OCI-LY3 (cell line): ENCODE measurements at regions not wholly inside any gene's neighbourhood (a gene's known extent, or its start where the extent isn't known, plus 50 kb on each side); places are given as distances from the start of the nearest gene placed in this dataset.

ENCODE experiments used
- EZH2phosphoT487 ChIP-seq: fragments of 200-600 bp; shearing (Covaris generic); IDR thresholded peaks from 2 replicates; pipeline ENCODE4 v1.6.1; 2018; ENCODE audit warnings: antibody characterized with exemption, mixed run types, low read depth
- TF ChIP-seq, protein P1 (sequence below): fragments of 200-600, 300-600 bp; sonication (generic); IDR thresholded peaks from 2 replicates; pipeline ENCODE4 v1.5.1; 2014; ENCODE audit warnings: antibody characterized with exemption, low read length, low read depth

GRCh38 chr2:146433116-146433875 is 1411.5 kb upstream of the ACVR2A start:
- TF ChIP-seq, protein P1, sequence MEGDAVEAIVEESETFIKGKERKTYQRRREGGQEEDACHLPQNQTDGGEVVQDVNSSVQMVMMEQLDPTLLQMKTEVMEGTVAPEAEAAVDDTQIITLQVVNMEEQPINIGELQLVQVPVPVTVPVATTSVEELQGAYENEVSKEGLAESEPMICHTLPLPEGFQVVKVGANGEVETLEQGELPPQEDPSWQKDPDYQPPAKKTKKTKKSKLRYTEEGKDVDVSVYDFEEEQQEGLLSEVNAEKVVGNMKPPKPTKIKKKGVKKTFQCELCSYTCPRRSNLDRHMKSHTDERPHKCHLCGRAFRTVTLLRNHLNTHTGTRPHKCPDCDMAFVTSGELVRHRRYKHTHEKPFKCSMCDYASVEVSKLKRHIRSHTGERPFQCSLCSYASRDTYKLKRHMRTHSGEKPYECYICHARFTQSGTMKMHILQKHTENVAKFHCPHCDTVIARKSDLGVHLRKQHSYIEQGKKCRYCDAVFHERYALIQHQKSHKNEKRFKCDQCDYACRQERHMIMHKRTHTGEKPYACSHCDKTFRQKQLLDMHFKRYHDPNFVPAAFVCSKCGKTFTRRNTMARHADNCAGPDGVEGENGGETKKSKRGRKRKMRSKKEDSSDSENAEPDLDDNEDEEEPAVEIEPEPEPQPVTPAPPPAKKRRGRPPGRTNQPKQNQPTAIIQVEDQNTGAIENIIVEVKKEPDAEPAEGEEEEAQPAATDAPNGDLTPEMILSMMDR: no peak
- no peak for TF ChIP-seq EZH2phosphoT487
